OCI-LY3 (cell line): ENCODE measurements at regions not wholly inside any gene's neighbourhood (a gene's known extent, or its start where the extent isn't known, plus 50 kb on each side); places are given as distances from the start of the nearest gene placed in this dataset.

Experiments
- CTCF ChIP-seq: fragments of 200-600, 300-600 bp; sonication (generic); IDR thresholded peaks from 2 replicates; pipeline ENCODE4 v1.5.1; 2014; ENCODE audit warnings: antibody characterized with exemption, low read length, low read depth
- EZH2phosphoT487 ChIP-seq: fragments of 200-600 bp; shearing (Covaris generic); IDR thresholded peaks from 2 replicates; pipeline ENCODE4 v1.6.1; 2018; ENCODE audit warnings: antibody characterized with exemption, mixed run types, low read depth

GRCh38 chr5:38780945-38781344, 64.9 kb upstream of the OSMR start:
- no peak for TF ChIP-seq CTCF
- TF ChIP-seq EZH2phosphoT487: no peak
